ENCODE measurements at regions not wholly inside any gene's neighbourhood (a gene's known extent, or its start where the extent isn't known, plus 50 kb on each side); places are given as distances from the start of the nearest gene placed in this dataset.

- no peak for TF ChIP-seq CTCF (IDR thresholded peaks at IDR 0.05)
- no peak for TF ChIP-seq POLR2A (IDR thresholded peaks at IDR 0.05)
Observed at GRCh38 chr21:28833609-28834008, 159.1 kb downstream of the LTN1 start.
